H1 (cell line): ENCODE measurements at regions not wholly inside any gene's neighbourhood (a gene's known extent, or its start where the extent isn't known, plus 50 kb on each side); places are given as distances from the start of the nearest gene placed in this dataset.

Source experiments
- CTCF ChIA-PET: fragments of 300-600 bp; sonication (Branson Sonifier 250); formaldehyde crosslinking; loops from one replicate; lab custom pipeline; 2021; ENCODE audit not compliant: partially characterized antibody; lab: Charles Lee
- POLR2A ChIA-PET: fragments of 300-600 bp; sonication (Branson Sonifier 250); formaldehyde crosslinking; loops from one replicate; lab custom pipeline; 2021; ENCODE audit warnings: inconsistent platforms; ENCODE audit not compliant: partially characterized antibody; lab: Charles Lee
- DNase-seq, 2 experiments: peaks; one replicate each; pipeline versions ENCODE4 v3.0.0 to v3.0.0-alpha.2; 2010 to 2022; ENCODE audit warnings: low spot score in 2 of 2, low read depth in 1 of 2, mixed read lengths in 1 of 2
- FAIRE-seq: peaks from 2 replicates; lab custom pipeline; 2011; peaks lifted over from hg19 to GRCh38; lab: Jason Lieb, UNC
- H2AFZ ChIP-seq: 2 replicates; pipeline ENCODE4 v1.8.1; 2012; ENCODE audit warnings: low read length, inconsistent platforms
- H2AK5ac ChIP-seq: 2 replicates; pipeline ENCODE4 v1.6.1; 2013; ENCODE audit warnings: low read depth, low read length
- H2BK120ac ChIP-seq: replicated peaks from 2 replicates; pipeline ENCODE3; 2013; ENCODE audit warnings: low read depth, low read length, inconsistent platforms
- H2BK12ac ChIP-seq: 2 replicates; pipeline ENCODE4 v1.6.1; 2013; ENCODE audit warnings: low read depth, low read length
- H2BK15ac ChIP-seq: 2 replicates; pipeline ENCODE4 v1.6.1; 2013; ENCODE audit warnings: low read length
- H2BK20ac ChIP-seq: 2 replicates; pipeline ENCODE4 v1.6.1; 2013; ENCODE audit warnings: low read length
- H2BK5ac ChIP-seq: 2 replicates; pipeline ENCODE4 v1.6.1; 2013; ENCODE audit warnings: low read depth, low read length
- H3K14ac ChIP-seq: 2 replicates; pipeline ENCODE4 v1.6.1; 2013; ENCODE audit warnings: inconsistent platforms; ENCODE audit not compliant: insufficient read length
- H3K18ac ChIP-seq: 2 replicates; pipeline ENCODE4 v1.6.1; 2013; ENCODE audit warnings: low read length; ENCODE audit errors: extremely low read depth
- H3K23ac ChIP-seq: 2 replicates; pipeline ENCODE4 v1.6.1; 2013; ENCODE audit warnings: inconsistent platforms; ENCODE audit not compliant: insufficient read length
- H3K23me2 ChIP-seq: 2 replicates; pipeline ENCODE4 v1.6.1; 2013; ENCODE audit warnings: low read depth, low read length
- H3K27ac ChIP-seq: 2 replicates; pipeline ENCODE4 v1.6.1; 2011; ENCODE audit warnings: low read depth, low read length, inconsistent platforms
- H3K27me3 ChIP-seq, 4 experiments: replicated peaks in 1 of 4; 1 replicate in 1 of 4; 2 replicates in 3 of 4; pipeline versions ENCODE4 v1.6.1 to v1.8.1; 2011 to 2013; ENCODE audit warnings: low read length in 3 of 4, mild to moderate bottlenecking in 3 of 4, inconsistent platforms in 2 of 4, mixed read lengths in 2 of 4, moderate library complexity in 1 of 4; ENCODE audit not compliant: control insufficient read depth in 3 of 4, insufficient read depth in 3 of 4; ENCODE audit errors: extremely low read depth in 1 of 4
- H3K36me3 ChIP-seq, 4 experiments: 2 replicates each; pipeline versions ENCODE4 v1.6.1 to v1.8.1; 2011 to 2013; ENCODE audit warnings: mild to moderate bottlenecking in 4 of 4, low read length in 3 of 4, moderate library complexity in 2 of 4, control low read depth in 1 of 4, inconsistent platforms in 1 of 4; ENCODE audit not compliant: insufficient read depth in 4 of 4, control insufficient read depth in 2 of 4
- H3K4ac ChIP-seq: replicated peaks from 2 replicates; pipeline ENCODE3; 2013; ENCODE audit warnings: low read length, low read depth, mixed read lengths, inconsistent platforms; ENCODE audit not compliant: insufficient read length
- H3K4me1 ChIP-seq, 4 experiments: replicated peaks in 1 of 4; 1 replicate in 1 of 4; 2 replicates in 3 of 4; pipeline versions ENCODE4 v1.6.1 to v1.8.1; 2011 to 2013; ENCODE audit warnings: low read length in 3 of 4, inconsistent platforms in 2 of 4, mixed read lengths in 1 of 4; ENCODE audit not compliant: insufficient read depth in 4 of 4, control insufficient read depth in 3 of 4
- H3K4me2 ChIP-seq, 2 experiments: 2 replicates each; pipeline versions ENCODE4 v1.6.1 to v1.8.1; 2011 to 2013; ENCODE audit warnings: low read depth in 2 of 2, low read length in 2 of 2, control low read depth in 1 of 2, inconsistent platforms in 1 of 2, mild to moderate bottlenecking in 1 of 2; ENCODE audit not compliant: insufficient read depth in 1 of 2
- H3K4me3 ChIP-seq, 4 experiments: fragments of 200-600, 300-600 bp in 1 of 4; sonication (generic), shearing (Covaris generic), sonication (Bioruptor Twin) in 1 of 4; 2 replicates each; pipeline versions ENCODE4 v1.5.1 to v1.8.1; 2011 to 2016; ENCODE audit warnings: low read length in 4 of 4, low read depth in 3 of 4, control low read depth in 2 of 4, inconsistent platforms in 2 of 4, mild to moderate bottlenecking in 2 of 4, mixed read lengths in 1 of 4, moderate library complexity in 1 of 4; ENCODE audit not compliant: insufficient read depth in 2 of 4; ENCODE audit errors: extremely low read depth in 1 of 4
- H3K56ac ChIP-seq: replicated peaks from 2 replicates; pipeline ENCODE3; 2013; ENCODE audit warnings: low read depth, mild to moderate bottlenecking, mixed read lengths, low read length, inconsistent platforms; ENCODE audit not compliant: insufficient read length
- H3K79me1 ChIP-seq: 2 replicates; pipeline ENCODE4 v1.6.1; 2013; ENCODE audit warnings: low read depth, low read length, control low read depth
- H3K79me2 ChIP-seq, 2 experiments: 2 replicates each; pipeline versions ENCODE4 v1.6.1 to v1.8.1; 2012 to 2013; ENCODE audit warnings: low read length in 2 of 2, mild to moderate bottlenecking in 2 of 2, inconsistent platforms in 1 of 2; ENCODE audit not compliant: insufficient read depth in 2 of 2, control insufficient read depth in 1 of 2
- H3K9ac ChIP-seq, 4 experiments: replicated peaks in 1 of 4; 1 replicate in 1 of 4; 2 replicates in 3 of 4; pipeline versions ENCODE4 v1.6.1 to v1.8.1; 2011 to 2013; ENCODE audit warnings: low read depth in 3 of 4, low read length in 3 of 4, control low read depth in 2 of 4, mild to moderate bottlenecking in 2 of 4, moderate library complexity in 2 of 4, inconsistent platforms in 1 of 4; ENCODE audit errors: extremely low read depth in 1 of 4
- H3K9me3 ChIP-seq, 2 experiments: 2 replicates each; pipeline versions ENCODE4 v1.6.1 to v1.8.1; 2012 to 2013; ENCODE audit warnings: mild to moderate bottlenecking in 2 of 2, moderate library complexity in 2 of 2, control low read depth in 1 of 2, inconsistent platforms in 1 of 2, low read depth in 1 of 2, low read length in 1 of 2, mixed read lengths in 1 of 2; ENCODE audit not compliant: insufficient read depth in 2 of 2
- H4K20me1 ChIP-seq, 2 experiments: replicated peaks in 1 of 2; 2 replicates each; pipeline versions ENCODE3 to v1.8.1; 2011 to 2013; ENCODE audit warnings: inconsistent platforms in 2 of 2, low read length in 2 of 2, mild to moderate bottlenecking in 1 of 2; ENCODE audit not compliant: insufficient read depth in 2 of 2, control insufficient read depth in 1 of 2
- H4K5ac ChIP-seq: 2 replicates; pipeline ENCODE4 v1.6.1; 2013; ENCODE audit warnings: low read length, low read depth, mixed read lengths, inconsistent platforms; ENCODE audit not compliant: insufficient read length
- H4K8ac ChIP-seq: 2 replicates; pipeline ENCODE4 v1.8.0; 2013; ENCODE audit warnings: mild to moderate bottlenecking, moderate library complexity, low read length, inconsistent platforms; ENCODE audit not compliant: insufficient read depth; ENCODE audit errors: extremely low read depth
- H4K91ac ChIP-seq: replicated peaks from 2 replicates; pipeline ENCODE3; 2013; ENCODE audit warnings: low read length, mixed read lengths, inconsistent platforms; ENCODE audit not compliant: insufficient read length
- CHD1 ChIP-seq: IDR thresholded peaks from 2 replicates; pipeline ENCODE4 v1.6.1; 2012; ENCODE audit warnings: low read depth, low read length, improper control_type of control experiment
- KDM4A ChIP-seq: IDR thresholded peaks from one replicate; pipeline ENCODE4 v1.7.1; 2012; ENCODE audit warnings: low read depth, mild to moderate bottlenecking, moderate library complexity, low read length, inconsistent platforms; ENCODE audit not compliant: severe bottlenecking
- POU5F1 ChIP-seq: IDR thresholded peaks from 2 replicates; pipeline ENCODE4 v1.6.1; 2011; ENCODE audit warnings: low read depth, mild to moderate bottlenecking, low read length, moderate library complexity
- RAD21 ChIP-seq, 2 experiments: IDR thresholded peaks in 1 of 2; conservative IDR thresholded peaks in 1 of 2; 2 replicates each; pipeline ENCODE4 v1.6.1; 2011; ENCODE audit warnings: low read depth in 2 of 2, low read length in 2 of 2, improper control_type of control experiment in 1 of 2, inconsistent platforms in 1 of 2, mild to moderate bottlenecking in 1 of 2, moderate library complexity in 1 of 2
- SP1 ChIP-seq: IDR thresholded peaks from 2 replicates; pipeline ENCODE4 v1.6.1; 2011; ENCODE audit warnings: low read depth, low read length
- WGBS, 2 experiments: shearing (Covaris generic) in 1 of 2; methylation state at CpG; one replicate each; pipeline versions ENCODE4 v1.1.6 to v1.1.7; 2013 to 2015; ENCODE audit warnings: low lambda C conversion rate in 2 of 2, mixed read lengths in 2 of 2, inconsistent platforms in 1 of 2, low coverage in 1 of 2, missing lambda C conversion rate in 1 of 2; ENCODE audit not compliant: insufficient replicate concordance in 2 of 2, insufficient coverage in 1 of 2, insufficient read length in 1 of 2; ENCODE audit errors: extremely low coverage in 1 of 2, missing lambda C conversion rate in 1 of 2; 5-methylcytosine and 5-hydroxymethylcytosine counted together
- TF ChIP-seq, protein P1 (sequence below): IDR thresholded peaks from 2 replicates; pipeline ENCODE4 v1.6.1; 2012; ENCODE audit warnings: low read length, inconsistent platforms
- TF ChIP-seq, protein P2 (sequence below): IDR thresholded peaks from 2 replicates; pipeline ENCODE4 v1.6.1; 2012; ENCODE audit warnings: inconsistent platforms

DNA sequence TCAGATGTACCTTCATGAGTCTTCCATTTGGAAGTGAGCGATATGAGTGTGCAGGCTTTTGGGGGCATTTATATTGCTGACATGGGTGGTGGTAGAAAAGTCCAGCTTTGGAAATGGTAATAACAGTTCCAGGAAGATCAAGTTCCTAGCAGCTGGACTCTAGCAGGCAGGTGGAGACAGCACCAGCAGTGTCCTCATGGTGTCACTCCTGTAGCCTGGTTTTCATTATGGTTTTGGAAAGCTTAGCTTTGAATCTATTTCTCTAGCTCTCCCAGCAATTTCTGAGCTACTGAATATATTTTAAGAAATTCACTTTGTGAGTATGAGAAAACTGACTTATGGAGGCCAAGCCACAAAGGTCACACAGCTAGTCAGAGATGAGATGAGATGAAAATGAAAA, 523.2 kb upstream of the HTR2A start:
- FAIRE-seq = no peak
- no peak overlapping the region for H2BK15ac ChIP-seq
- H3K4me1 ChIP-seq = no peaks in the 10 kb centered on the region
- no peak overlapping the region for H2AK5ac ChIP-seq
- no peaks in the 10 kb centered on the region for H3K36me3 ChIP-seq
- H3K18ac ChIP-seq = no peak overlapping the region
- CTCF ChIA-PET = interaction anchor here (0.6 to 1.9 kb wide), 4 partner anchors 25 to 630 kb away, joined by 3 to 6 read pairs (median 4); no protein-coding TSS in a partner anchor
- H3K4ac ChIP-seq = no peak overlapping the region
- no peak overlapping the region for H4K91ac ChIP-seq
- no peak overlapping the region for H3K9ac ChIP-seq
- no peak overlapping the region for H3K56ac ChIP-seq
- peaks cover 0 to 1% (median 0%) of the 10 kb centered on the region in 4 experiments; a peak in 1 of 7 replicates for H3K27me3 ChIP-seq
- H4K8ac ChIP-seq = no peak overlapping the region
- no peaks in the 10 kb centered on the region for H3K79me1 ChIP-seq
- no peak overlapping the region for H2BK20ac ChIP-seq
- no peak overlapping the region for H2BK120ac ChIP-seq
- H2BK5ac ChIP-seq = no peak overlapping the region
- H3K23ac ChIP-seq = no peak overlapping the region
- no peaks in the 10 kb centered on the region for H3K9me3 ChIP-seq
- no peak overlapping the region for H3K27ac ChIP-seq
- TF ChIP-seq, protein P1, sequence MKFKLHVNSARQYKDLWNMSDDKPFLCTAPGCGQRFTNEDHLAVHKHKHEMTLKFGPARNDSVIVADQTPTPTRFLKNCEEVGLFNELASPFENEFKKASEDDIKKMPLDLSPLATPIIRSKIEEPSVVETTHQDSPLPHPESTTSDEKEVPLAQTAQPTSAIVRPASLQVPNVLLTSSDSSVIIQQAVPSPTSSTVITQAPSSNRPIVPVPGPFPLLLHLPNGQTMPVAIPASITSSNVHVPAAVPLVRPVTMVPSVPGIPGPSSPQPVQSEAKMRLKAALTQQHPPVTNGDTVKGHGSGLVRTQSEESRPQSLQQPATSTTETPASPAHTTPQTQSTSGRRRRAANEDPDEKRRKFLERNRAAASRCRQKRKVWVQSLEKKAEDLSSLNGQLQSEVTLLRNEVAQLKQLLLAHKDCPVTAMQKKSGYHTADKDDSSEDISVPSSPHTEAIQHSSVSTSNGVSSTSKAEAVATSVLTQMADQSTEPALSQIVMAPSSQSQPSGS = no peak
- TF ChIP-seq SP1 = no peak
- TF ChIP-seq, protein P2, sequence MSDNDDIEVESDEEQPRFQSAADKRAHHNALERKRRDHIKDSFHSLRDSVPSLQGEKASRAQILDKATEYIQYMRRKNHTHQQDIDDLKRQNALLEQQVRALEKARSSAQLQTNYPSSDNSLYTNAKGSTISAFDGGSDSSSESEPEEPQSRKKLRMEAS = no peak
- no peak for TF ChIP-seq POU5F1
- TF ChIP-seq KDM4A = no peak
- no peak for TF ChIP-seq CHD1
- peak in 1 of 2 experiments; percentile 27; a peak in 1 of 4 replicates for TF ChIP-seq RAD21 (IDR thresholded peaks at IDR 0.05 in 1 of 2, conservative IDR thresholded peaks at IDR 0.05 in 1 of 2; ENCODE audit: low read depth in 2 of 2, low read length in 2 of 2)
- H2AFZ ChIP-seq = no peak overlapping the region
- no peak overlapping the region for H2BK12ac ChIP-seq
- H3K4me2 ChIP-seq = no peak overlapping the region
- no peak overlapping the region for H4K5ac ChIP-seq
- H3K14ac ChIP-seq = no peak overlapping the region
- H3K4me3 ChIP-seq = no peak overlapping the region
- WGBS, 2 experiments = 95% methylated on average over 1 of the region's 1 CpG; no CpG with 5 or more reads in 1 of the 2 experiments
- H3K23me2 ChIP-seq = no peaks in the 10 kb centered on the region
- H3K79me2 ChIP-seq = no peaks in the 10 kb centered on the region
- POLR2A ChIA-PET = interaction anchor here (0.6 kb wide), 1 partner anchor 464 kb away, joined by 3 read pairs; no protein-coding TSS in a partner anchor
- DNase-seq = no peak
- H4K20me1 ChIP-seq = no peaks in the 10 kb centered on the region
